NCI-H1417 (cell line): ENCODE measurements at regions not wholly inside any gene's neighbourhood (a gene's known extent, or its start where the extent isn't known, plus 50 kb on each side); places are given as distances from the start of the nearest gene placed in this dataset.
"Not testable (repeated sequence)": the region's sequence is repeated elsewhere in the genome, so short reads cannot be mapped to it uniquely, and the experiment has no call there.

Source experiments
- DNase-seq, 3 experiments: peaks; one replicate each; lab custom pipeline; 2025; lab: John Stamatoyannopoulos, UW

GRCh38 chr12:95358111-95359083 is 115.6 kb upstream of the METAP2 start:
- peak in 1 of 3 experiments; percentile 33 for DNase-seq

DNA sequence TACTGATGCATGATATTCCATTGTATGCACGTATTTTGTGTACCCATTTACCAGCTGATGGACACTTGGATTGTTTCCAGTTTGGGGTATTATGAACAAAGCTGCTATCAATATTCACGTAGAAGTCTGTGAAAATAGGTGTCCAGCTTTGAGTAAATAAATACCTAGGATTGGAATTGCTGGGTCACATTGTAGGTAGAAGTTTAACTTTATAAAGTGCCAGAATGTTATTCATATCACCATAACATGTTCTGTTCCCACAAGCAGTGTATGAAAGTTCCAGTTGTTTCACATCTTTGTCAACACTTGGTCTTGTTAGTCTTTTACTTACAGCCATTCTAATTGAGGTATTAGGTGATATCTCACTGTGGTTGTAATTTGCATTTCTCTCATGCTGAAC is 108.0 kb upstream of the METAP2 start:
- DNase-seq, result no peak

GRCh38 chr12:95368931-95369330 is 105.0 kb upstream of the METAP2 start:
- DNase-seq, result no peak

DNA sequence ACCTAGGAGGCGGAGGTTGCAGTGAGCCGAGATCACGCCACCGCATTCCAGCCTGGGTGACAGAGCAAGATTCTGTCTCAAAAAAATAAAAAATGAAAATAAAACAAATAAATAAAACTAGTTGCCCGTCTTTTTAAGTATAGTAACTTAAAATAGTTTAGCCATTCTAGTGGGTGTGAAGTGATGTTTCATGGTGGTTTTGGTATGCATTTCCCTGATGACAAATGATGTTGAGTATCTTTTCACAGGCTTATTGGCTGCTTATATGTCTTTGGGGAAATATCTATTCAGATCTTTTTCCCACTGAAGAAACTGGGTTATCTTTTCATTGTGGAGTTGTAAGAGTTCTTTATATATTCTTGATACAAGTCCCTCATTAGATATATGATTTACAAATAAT is 102.4 kb upstream of the METAP2 start:
- DNase-seq, result no peak

DNA sequence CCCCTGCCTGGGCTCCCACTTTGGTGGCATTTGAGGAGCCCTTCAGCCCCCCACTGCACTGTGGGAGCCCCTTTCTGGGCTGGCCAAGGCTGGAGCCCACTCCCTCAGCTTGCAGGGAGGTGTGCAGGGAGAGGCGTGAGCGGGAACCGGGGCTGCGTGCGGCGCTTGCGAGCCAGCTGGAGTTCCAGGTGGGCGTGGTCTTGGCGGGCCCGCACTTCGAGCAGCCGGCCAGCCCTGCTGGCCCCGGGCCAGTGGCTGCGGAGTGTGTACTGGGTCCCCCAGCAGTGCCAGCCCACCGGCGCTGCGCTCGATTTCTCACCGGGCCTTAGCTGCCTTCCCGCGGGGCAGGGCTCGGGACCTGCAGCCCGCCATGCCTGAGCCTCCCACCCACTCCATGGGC is 94.5 kb upstream of the METAP2 start:
- not testable (repeated sequence) for DNase-seq

DNA sequence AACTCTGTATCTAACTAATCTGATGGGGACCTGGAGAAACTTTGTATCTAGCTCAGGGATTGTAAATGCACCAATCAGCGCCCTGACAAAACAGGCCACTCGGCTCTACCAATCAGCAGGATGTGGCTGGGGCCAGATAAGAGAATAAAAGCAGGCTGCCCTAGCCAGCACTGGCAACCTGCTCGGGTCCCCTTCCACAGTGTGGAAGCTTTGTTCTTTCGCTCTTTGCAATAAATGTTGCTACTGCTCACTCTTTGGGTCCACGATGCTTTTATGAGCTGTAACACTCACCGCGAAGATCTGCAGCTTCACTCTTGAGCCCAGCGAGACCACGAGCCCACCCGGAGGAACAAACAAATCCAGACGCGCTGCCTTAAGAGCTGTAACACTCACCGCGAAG is 93.6 kb upstream of the METAP2 start:
- not testable (repeated sequence) for DNase-seq

GRCh38 chr12:95380997-95381786 is 92.8 kb upstream of the METAP2 start:
- DNase-seq, result no peak

DNA sequence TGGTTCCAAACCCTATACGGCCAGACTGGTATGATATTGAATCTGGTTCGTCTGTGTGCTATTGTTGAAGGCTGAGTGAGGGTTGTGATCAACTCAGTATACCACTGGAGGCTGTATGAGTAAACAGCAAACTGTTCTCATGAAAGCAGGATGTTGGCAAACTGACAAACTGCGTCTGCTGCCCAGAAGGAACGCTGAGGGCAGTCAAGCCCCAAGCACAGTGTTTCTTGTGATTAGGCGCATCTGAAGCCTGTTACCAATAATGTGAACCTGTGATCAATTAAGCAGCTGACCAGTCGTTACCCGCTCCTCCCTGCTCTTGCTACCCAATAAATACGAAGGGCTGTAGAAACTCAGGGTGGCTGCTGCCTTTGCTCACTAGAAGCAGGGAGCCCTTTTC is 90.0 kb upstream of the METAP2 start:
- not testable (repeated sequence) for DNase-seq

- no peak for DNase-seq
These were observed 89.2 kb upstream of the METAP2 start for GRCh38 chr12:95384785-95385184.

DNA sequence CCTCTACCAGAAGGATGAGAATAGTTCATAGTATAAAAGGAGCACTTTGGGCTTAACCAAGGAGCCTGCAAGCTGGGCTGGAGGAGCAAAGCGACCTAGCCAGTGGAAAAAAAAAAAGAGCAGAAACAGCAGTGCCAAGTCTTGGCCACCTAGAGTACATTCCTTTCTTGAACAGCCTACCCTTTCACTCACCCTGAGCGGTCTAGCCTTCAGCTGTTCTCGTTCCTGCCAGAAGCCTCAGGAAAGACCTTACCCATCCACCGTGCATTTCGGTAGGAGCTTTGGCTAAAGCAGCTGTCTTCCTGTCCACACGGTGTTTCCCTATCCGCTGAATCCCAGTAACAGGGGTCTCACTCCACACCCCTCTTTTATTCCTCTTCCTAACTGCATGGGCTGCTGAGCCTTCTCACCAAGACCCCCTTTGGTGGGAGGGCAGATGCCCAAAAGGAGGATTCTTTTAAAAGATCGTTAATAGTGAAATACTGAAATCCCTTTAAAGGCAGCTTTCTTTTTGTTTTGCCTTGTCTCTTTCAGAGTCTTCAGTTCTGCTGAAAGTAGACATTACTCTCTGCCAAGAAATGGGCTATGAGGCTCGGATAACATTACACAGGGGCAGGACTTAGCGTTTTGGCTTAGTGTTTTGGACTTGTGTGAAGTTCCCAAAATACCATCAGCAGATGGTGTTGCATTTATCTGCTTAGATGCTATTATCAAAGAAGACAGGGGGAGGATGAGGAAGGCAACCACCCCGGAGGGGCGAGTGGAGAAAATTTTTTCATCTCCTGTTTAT is 88.5 kb upstream of the METAP2 start:
- no peak for DNase-seq

DNA sequence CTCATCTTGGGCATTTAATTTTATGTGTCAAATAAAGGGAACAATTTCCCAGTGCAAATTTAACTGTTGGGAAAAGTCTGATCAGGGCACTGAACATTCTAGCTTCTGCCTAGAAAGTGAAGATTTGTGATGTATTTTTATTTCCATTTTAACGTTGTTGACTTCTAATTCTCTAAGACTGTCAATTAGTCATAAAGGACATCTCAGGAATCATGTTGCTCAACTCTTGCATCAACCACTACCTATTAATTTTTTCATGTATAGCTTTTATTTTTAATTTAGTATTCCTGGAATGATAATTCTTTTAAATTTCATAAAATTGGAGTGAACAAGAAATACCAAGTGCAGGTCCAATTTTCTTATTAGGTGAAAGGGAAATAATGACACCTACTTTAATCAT is 87.9 kb upstream of the METAP2 start:
- DNase-seq, result no peak

GRCh38 chr12:95388260-95388659 is 85.7 kb upstream of the METAP2 start:
- DNase-seq, result not testable (repeated sequence)

- no peak for DNase-seq
These were observed 83.8 kb upstream of the METAP2 start for GRCh38 chr12:95390192-95390591.

DNA sequence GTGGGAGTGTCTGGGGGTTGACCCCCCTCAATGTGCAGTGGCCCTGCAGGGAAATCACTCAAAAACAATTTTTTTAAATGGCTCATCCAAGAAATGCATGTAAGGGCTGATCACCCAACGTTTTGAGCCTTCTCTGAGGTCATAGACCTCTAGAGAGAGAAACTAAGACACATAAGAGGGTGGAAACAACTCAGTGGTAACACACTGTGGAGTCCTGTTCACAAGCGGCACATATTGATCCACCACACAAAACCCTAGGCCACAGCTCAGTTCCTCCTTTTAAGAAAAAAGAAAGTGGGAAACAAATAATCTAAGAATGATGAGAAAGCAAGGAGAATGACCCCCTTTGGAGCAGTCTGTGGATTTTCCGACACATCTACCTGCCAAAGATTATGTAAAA is 83.0 kb upstream of the METAP2 start:
- no peak for DNase-seq

DNA sequence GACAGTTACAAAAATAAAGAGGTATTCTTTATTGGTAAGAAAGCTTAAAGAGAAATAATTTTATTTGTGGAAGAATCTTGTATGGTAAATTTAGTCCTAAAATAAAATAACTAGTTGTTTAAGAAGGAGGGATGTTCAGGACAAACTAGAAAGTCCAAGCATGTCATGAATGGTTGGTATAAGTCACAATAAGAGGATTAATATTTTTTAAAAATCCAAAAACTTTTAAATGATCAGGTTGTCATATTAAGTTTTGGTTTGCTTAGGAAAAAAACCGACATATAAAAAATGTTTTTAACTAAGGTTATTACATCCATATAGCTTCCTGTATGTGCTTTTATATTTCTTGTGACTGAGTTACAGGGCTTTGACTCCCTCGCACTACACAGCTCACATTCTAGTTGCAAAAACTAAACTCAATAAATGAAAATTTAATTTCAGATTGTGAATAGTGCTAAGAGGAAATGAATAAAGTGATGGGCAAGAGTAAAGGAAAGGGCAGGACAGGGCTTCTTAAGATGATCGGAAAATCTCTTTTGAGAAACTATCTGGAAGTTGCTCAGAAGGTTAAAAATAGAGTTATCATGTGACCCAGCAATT is 80.7 kb upstream of the METAP2 start:
- DNase-seq, result no peak

DNA sequence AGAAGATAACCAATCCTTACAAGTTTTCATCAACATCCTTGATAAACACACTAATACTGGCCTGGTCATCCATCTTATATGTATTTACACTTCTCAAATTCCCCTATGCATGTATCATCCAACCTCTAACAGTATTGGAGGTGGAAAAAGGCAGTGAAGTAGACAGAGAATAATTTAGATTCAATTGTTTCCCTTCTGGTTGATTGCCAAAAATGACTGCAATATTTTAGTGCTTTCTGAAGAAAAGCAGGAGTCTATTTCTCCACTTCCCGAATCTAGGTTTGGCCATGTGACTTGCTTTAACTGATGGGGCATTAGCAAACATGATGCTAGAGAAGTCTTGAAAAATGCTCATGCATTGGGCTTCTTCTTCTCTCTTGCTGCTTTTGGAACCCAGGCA is 78.3 kb upstream of the METAP2 start:
- no peak for DNase-seq

DNA sequence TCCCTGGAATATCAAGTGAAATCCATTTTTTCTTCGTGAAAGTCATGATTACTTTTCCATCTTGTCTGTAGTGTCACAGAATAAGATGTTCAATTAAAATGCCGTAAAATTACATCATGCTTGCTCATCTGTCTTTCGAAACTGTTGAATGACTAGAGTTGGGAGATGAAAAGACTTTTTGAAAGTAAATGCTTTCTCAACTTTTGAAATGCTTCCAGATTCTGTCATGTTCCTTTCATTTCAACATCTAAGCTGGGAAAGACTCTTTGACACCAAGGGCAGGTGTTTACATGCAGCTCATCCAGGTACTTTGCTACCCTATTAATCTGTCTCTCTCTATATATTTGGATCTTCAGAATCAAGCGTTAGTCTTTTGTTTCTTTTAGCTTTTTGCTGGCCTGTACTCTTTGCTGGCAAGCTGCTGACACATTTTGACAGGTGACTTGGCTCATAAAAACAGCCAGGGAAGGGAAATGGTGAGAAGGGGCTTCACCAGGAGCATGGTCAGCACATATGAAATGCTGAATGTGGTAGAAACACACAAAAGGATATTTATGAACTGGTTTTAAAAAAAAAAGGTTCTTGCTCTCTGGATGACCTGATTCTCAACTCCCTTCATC is 77.0 kb upstream of the METAP2 start:
- no peak for DNase-seq

DNA sequence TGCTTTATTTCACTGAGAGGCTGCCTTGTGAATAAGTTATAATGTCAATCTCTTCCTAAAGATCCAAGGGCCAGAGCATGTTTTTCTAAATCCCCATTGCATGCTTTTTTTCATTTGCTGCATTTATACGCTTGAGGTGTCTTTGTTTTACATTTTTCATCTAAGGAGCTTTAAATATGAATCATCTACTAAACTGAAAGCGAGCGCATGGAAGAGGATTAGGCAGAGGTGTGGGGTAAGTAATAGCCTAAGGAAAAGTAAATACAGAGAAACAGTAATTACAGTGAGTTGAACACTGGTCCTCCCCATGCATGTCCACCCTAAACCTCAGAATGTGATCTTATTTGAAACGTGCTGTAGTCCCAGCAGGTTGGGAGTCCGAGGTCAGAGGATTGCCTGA is 76.4 kb upstream of the METAP2 start:
- DNase-seq, result peak in 1 of 3 experiments; percentile 46

DNA sequence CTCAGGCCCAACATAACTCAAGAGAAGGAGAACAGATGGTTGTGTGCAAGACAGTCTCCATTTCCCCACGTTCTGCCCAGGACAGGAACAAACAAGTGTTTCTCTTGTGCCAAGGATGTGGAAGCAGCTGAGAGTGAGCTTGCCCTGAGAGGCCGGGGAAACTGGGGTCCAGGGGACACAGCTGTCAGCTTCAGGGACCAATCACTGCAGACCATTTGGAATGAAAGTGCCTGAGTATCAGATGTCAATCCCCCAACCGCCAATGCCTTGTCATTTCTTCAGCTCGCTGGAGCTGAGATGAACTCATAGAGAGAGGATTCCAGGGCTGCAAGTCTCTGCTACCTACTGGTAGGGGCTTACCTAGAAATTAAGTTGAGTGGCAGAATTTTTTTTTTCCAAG is 71.9 kb upstream of the METAP2 start:
- DNase-seq, result no peak

DNA sequence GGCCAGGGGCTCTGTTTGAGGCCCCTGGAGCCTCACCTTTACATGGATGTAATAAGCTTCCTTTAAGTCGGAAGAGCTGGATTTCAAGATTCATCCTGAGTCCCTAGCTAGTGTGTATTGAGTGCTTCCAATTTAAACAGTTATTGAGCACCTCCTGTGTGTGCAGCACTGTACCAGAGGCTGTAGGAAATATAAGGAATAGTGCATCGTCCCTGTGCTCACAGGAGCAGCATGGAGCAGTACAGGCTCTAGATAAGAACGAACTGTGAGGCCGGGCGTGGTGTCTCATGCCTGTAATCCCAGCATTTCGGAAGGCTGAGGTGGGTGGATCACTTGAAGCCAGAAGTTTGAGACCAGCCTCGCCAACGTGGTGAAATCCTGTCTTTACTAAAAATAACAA is 65.8 kb upstream of the METAP2 start:
- no peak for DNase-seq

DNA sequence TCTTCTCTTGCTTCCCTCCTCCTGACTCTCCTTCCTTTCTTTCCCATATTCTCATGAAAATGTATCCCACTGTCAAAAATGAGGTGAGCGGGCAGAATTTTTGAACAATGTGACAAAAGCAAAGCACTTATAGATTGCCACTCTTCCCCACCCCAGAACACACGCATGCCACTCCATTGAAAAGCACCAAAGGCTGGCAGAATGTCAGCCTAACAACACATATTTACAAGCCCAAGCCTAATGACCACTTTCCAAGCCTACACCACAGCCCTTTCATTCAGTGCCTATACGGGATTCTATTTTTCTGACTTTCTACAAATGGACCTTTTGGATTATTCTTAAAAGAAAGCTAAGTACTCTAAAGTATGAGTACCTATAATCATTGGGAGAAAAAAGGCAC is 62.9 kb upstream of the METAP2 start:
- DNase-seq, result no peak
